GM12891 (cell line): ENCODE measurements at regions not wholly inside any gene's neighbourhood (a gene's known extent, or its start where the extent isn't known, plus 50 kb on each side); places are given as distances from the start of the nearest gene placed in this dataset.

Source experiments
- PAX5 ChIP-seq: IDR thresholded peaks from 2 replicates; pipeline ENCODE4 v1.6.1; 2011; ENCODE audit warnings: low read length, moderate library complexity, mild to moderate bottlenecking; ENCODE audit not compliant: insufficient read depth, severe bottlenecking
- POLR2A ChIP-seq: IDR thresholded peaks from 2 replicates; pipeline ENCODE4 v1.6.1; 2011; ENCODE audit warnings: low read depth, low read length, control low read depth
- POLR2AphosphoS5 ChIP-seq: IDR thresholded peaks from 2 replicates; pipeline ENCODE4 v1.6.1; 2011; ENCODE audit warnings: low read depth, low read length, control low read depth
- SPI1 ChIP-seq: IDR thresholded peaks from 2 replicates; pipeline ENCODE4 v1.6.1; 2011; ENCODE audit warnings: low read depth, low read length, control low read depth

DNA sequence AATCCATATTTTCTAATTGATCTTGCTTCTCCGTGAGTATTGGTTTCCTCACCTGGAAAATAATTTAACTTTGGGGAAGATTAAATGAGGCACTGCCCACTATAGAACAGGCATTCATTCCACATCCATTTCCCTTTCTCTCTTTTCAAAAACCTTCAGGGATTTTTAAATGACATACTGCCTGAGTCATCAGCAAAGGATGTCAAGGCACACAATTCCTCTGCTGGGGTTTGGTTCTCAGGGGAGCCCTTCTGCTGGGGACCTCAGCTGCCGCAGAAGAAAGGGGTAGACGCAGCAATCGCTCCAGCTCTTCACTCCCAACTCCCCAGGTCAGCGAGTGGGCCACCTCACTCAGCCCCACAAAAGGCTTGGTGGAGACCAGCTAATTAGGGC, 90.7 kb upstream of the BACH2 start:
- TF ChIP-seq POLR2A (no peak), POLR2AphosphoS5 (no peak), SPI1 (no peak), PAX5 (no peak)
